ENCODE measurements at regions not wholly inside any gene's neighbourhood (a gene's known extent, or its start where the extent isn't known, plus 50 kb on each side); places are given as distances from the start of the nearest gene placed in this dataset.
"Not testable (repeated sequence)": the region's sequence is repeated elsewhere in the genome, so short reads cannot be mapped to it uniquely, and the experiment has no call there.

- in situ Hi-C loops (cut with HindIII; ENCODE audit: low sequenced_read_pairs), result no loop called here
Measured at GRCh38 chr5:125477586-125477975, 731.1 kb upstream of the ZNF608 start.

- in situ Hi-C loops (cut with HindIII; ENCODE audit: low sequenced_read_pairs), result no loop called here
Measured at GRCh38 chr5:125478599-125478998, 732.2 kb upstream of the ZNF608 start.

GRCh38 chr5:125480911-125481310, 734.5 kb upstream of the ZNF608 start:
- in situ Hi-C loops (cut with HindIII; ENCODE audit: low sequenced_read_pairs), result no loop called here

GRCh38 chr5:125481506-125482465, 735.3 kb upstream of the ZNF608 start:
- in situ Hi-C loops (cut with HindIII; ENCODE audit: low sequenced_read_pairs), result no loop called here

GRCh38 chr5:125483609-125484008, 737.2 kb upstream of the ZNF608 start:
- in situ Hi-C loops (cut with HindIII; ENCODE audit: low sequenced_read_pairs), result no loop called here

GRCh38 chr5:125484272-125484741, 737.9 kb upstream of the ZNF608 start:
- in situ Hi-C loops (cut with HindIII; ENCODE audit: low sequenced_read_pairs), result no loop called here

- in situ Hi-C loops (cut with HindIII; ENCODE audit: low sequenced_read_pairs), result no loop called here
Measured at GRCh38 chr5:125484742-125485641, 738.6 kb upstream of the ZNF608 start.

- in situ Hi-C loops (cut with HindIII; ENCODE audit: low sequenced_read_pairs), result no loop called here
Measured at GRCh38 chr5:125485771-125486170, 739.3 kb upstream of the ZNF608 start.

GRCh38 chr5:125486634-125487033, 740.2 kb upstream of the ZNF608 start:
- in situ Hi-C loops (cut with HindIII; ENCODE audit: low sequenced_read_pairs), result no loop called here

- in situ Hi-C loops (cut with HindIII; ENCODE audit: low sequenced_read_pairs), result no loop called here
Measured at GRCh38 chr5:125487231-125487630, 740.8 kb upstream of the ZNF608 start.

- in situ Hi-C loops (cut with HindIII; ENCODE audit: low sequenced_read_pairs), result not testable (repeated sequence)
Measured at GRCh38 chr5:125487652-125488051, 741.2 kb upstream of the ZNF608 start.

- in situ Hi-C loops (cut with HindIII; ENCODE audit: low sequenced_read_pairs), result no loop called here
Measured at GRCh38 chr5:125489146-125489545, 742.7 kb upstream of the ZNF608 start.

- in situ Hi-C loops (cut with HindIII; ENCODE audit: low sequenced_read_pairs), result no loop called here
Measured at GRCh38 chr5:125491986-125492492, 745.6 kb upstream of the ZNF608 start.

GRCh38 chr5:125492977-125493376, 746.5 kb upstream of the ZNF608 start:
- in situ Hi-C loops (cut with HindIII; ENCODE audit: low sequenced_read_pairs), result no loop called here

- in situ Hi-C loops (cut with HindIII; ENCODE audit: low sequenced_read_pairs), result no loop called here
Measured at GRCh38 chr5:125496393-125496792, 750.0 kb upstream of the ZNF608 start.

GRCh38 chr5:125497651-125498050, 751.2 kb upstream of the ZNF608 start:
- in situ Hi-C loops (cut with HindIII; ENCODE audit: low sequenced_read_pairs), result no loop called here

GRCh38 chr5:125499636-125500332, 753.3 kb upstream of the ZNF608 start:
- in situ Hi-C loops (cut with HindIII; ENCODE audit: low sequenced_read_pairs), result no loop called here

GRCh38 chr5:125501396-125501795, 755.0 kb upstream of the ZNF608 start:
- in situ Hi-C loops (cut with HindIII; ENCODE audit: low sequenced_read_pairs), result no loop called here

- in situ Hi-C loops (cut with HindIII; ENCODE audit: low sequenced_read_pairs), result no loop called here
Measured at GRCh38 chr5:125503946-125504345, 757.5 kb upstream of the ZNF608 start.

- in situ Hi-C loops (cut with HindIII; ENCODE audit: low sequenced_read_pairs), result no loop called here
Measured at GRCh38 chr5:125505115-125505514, 758.7 kb upstream of the ZNF608 start.

GRCh38 chr5:125506124-125506523, 759.7 kb upstream of the ZNF608 start:
- in situ Hi-C loops (cut with HindIII; ENCODE audit: low sequenced_read_pairs), result no loop called here

All from DLD1 (cell line).